Neural progenitor cell (in vitro differentiated cells): ENCODE measurements at regions not wholly inside any gene's neighbourhood (a gene's known extent, or its start where the extent isn't known, plus 50 kb on each side); places are given as distances from the start of the nearest gene placed in this dataset.

ENCODE experiments used
- DNase-seq: peaks from one replicate; pipeline ENCODE4 v3.0.0-alpha.2; 2016; ENCODE audit warnings: low spot score
- H2AFZ ChIP-seq: fragments of 200-600 bp; sonication (generic); replicated peaks from 2 replicates; pipeline ENCODE4 v1.6.1; 2016; ENCODE audit warnings: antibody characterized with exemption
- H3F3A ChIP-seq: fragments of 200-600 bp; sonication (generic); 2 replicates; pipeline ENCODE4 v1.6.1; 2016; ENCODE audit warnings: antibody characterized with exemption, low read depth
- H3K27ac ChIP-seq: fragments of 200-600 bp; sonication (generic); 2 replicates; pipeline ENCODE4 v1.5.1; 2016; ENCODE audit warnings: mild to moderate bottlenecking
- H3K27me3 ChIP-seq: fragments of 200-600 bp; sonication (generic); 2 replicates; pipeline ENCODE4 v1.6.1; 2016; ENCODE audit warnings: mild to moderate bottlenecking, moderate library complexity
- H3K36me3 ChIP-seq: fragments of 200-600 bp; sonication (generic); 2 replicates; pipeline ENCODE4 v1.5.1; 2016
- H3K4me1 ChIP-seq: fragments of 200-600 bp; sonication (generic); 2 replicates; pipeline ENCODE4 v1.6.1; 2016; ENCODE audit warnings: mixed run types
- H3K4me2 ChIP-seq: fragments of 200-600 bp; sonication (generic); 2 replicates; pipeline ENCODE4 v1.6.1; 2016
- H3K4me3 ChIP-seq: fragments of 200-600 bp; sonication (generic); 2 replicates; pipeline ENCODE4 v1.5.1; 2016
- H3K79me2 ChIP-seq: fragments of 200-600 bp; sonication (generic); 2 replicates; pipeline ENCODE4 v1.6.1; 2016; ENCODE audit warnings: low read depth
- H3K9ac ChIP-seq: fragments of 200-600 bp; sonication (generic); 2 replicates; pipeline ENCODE4 v1.6.1; 2016
- H3K9me3 ChIP-seq: fragments of 200-600 bp; sonication (generic); 2 replicates; pipeline ENCODE4 v1.5.1; 2016; ENCODE audit warnings: low read depth
- H4K20me1 ChIP-seq: fragments of 200-600 bp; sonication (generic); 2 replicates; pipeline ENCODE4 v1.6.1; 2016; ENCODE audit warnings: low read depth
- H3K27ac Mint-ChIP-seq: 3 replicates; pipeline ENCODE4 v1.8.0; 2021; ENCODE audit warnings: mixed read lengths
- H3K27me3 Mint-ChIP-seq: 2 replicates; pipeline ENCODE4 v1.8.0; 2022; ENCODE audit warnings: low read depth, mild to moderate bottlenecking, inconsistent platforms, moderate library complexity, mixed read lengths; ENCODE audit not compliant: insufficient read depth
- H3K36me3 Mint-ChIP-seq: 3 replicates; pipeline ENCODE4 v1.8.0; 2021; ENCODE audit warnings: mixed read lengths
- H3K4me1 Mint-ChIP-seq: 3 replicates; pipeline ENCODE4 v1.8.0; 2021; ENCODE audit warnings: mixed read lengths
- H3K4me3 Mint-ChIP-seq: 3 replicates; pipeline ENCODE4 v1.8.0; 2021; ENCODE audit warnings: mild to moderate bottlenecking, moderate library complexity, mixed read lengths
- H3K9me3 Mint-ChIP-seq: 3 replicates; pipeline ENCODE4 v1.8.0; 2020; ENCODE audit warnings: mixed read lengths
- CTCF ChIP-seq: fragments of 200-600 bp; sonication (generic); IDR thresholded peaks from 2 replicates; pipeline ENCODE4 v1.5.1; 2017; ENCODE audit warnings: antibody characterized with exemption, mild to moderate bottlenecking
- EZH2 ChIP-seq: fragments of 200-600 bp; sonication (generic); IDR thresholded peaks from 2 replicates; pipeline ENCODE4 v1.6.1; 2017; ENCODE audit warnings: antibody characterized with exemption, mild to moderate bottlenecking, moderate library complexity
- EZH2phosphoT487 ChIP-seq: fragments of 200-600 bp; sonication (generic); IDR thresholded peaks from 2 replicates; pipeline ENCODE4 v1.6.1; 2017; ENCODE audit warnings: antibody characterized with exemption

GRCh38 chr18:25590456-25590855 lies 238.5 kb upstream of the ZNF521 start:
- H3F3A ChIP-seq: no peaks in the 10 kb centered on the region
- no peaks in the 10 kb centered on the region for H3K79me2 ChIP-seq
- Mint-ChIP-seq H3K36me3 (no peaks in the 10 kb centered on the region), H3K4me3 (no peak overlapping the region), H3K27ac (no peak overlapping the region), H3K27me3 (peaks cover 10% of the 10 kb centered on the region), H3K9me3 (peaks cover 28% of the 10 kb centered on the region), H3K4me1 (peaks cover 5% of the 10 kb centered on the region)
- no peak overlapping the region for H2AFZ ChIP-seq
- H3K4me3 ChIP-seq: no peak overlapping the region
- TF ChIP-seq EZH2: no peak
- no peak for TF ChIP-seq CTCF
- no peak overlapping the region for H3K4me2 ChIP-seq
- no peaks in the 10 kb centered on the region for H3K36me3 ChIP-seq
- no peak for DNase-seq
- no peaks in the 10 kb centered on the region for H3K27me3 ChIP-seq
- H3K9me3 ChIP-seq: peaks cover 6% of the 10 kb centered on the region
- no peak overlapping the region for H3K27ac ChIP-seq
- peaks cover 10% of the 10 kb centered on the region for H3K4me1 ChIP-seq
- no peaks in the 10 kb centered on the region for H4K20me1 ChIP-seq
- H3K9ac ChIP-seq: no peak overlapping the region

GRCh38 chr18:25587545-25587944 lies 235.6 kb upstream of the ZNF521 start:
- Histone ChIP-seq H3K27me3 (no peaks in the 10 kb centered on the region), H3K9ac (no peak overlapping the region), H3F3A (no peaks in the 10 kb centered on the region), H3K36me3 (no peaks in the 10 kb centered on the region), H2AFZ (no peak overlapping the region), H3K4me1 (peaks cover 10% of the 10 kb centered on the region), H3K79me2 (no peaks in the 10 kb centered on the region), H3K9me3 (peaks cover 6% of the 10 kb centered on the region), H3K4me3 (no peak overlapping the region), H4K20me1 (no peaks in the 10 kb centered on the region), H3K4me2 (no peak overlapping the region), H3K27ac (no peak overlapping the region)
- no peak for DNase-seq
- Mint-ChIP-seq H3K4me1 (no peaks in the 10 kb centered on the region), H3K36me3 (no peaks in the 10 kb centered on the region), H3K27me3 (peaks cover 8% of the 10 kb centered on the region), H3K9me3 (peaks cover 34% of the 10 kb centered on the region), H3K27ac (no peak overlapping the region), H3K4me3 (no peak overlapping the region)
- no peak for TF ChIP-seq EZH2
- no peak for TF ChIP-seq EZH2phosphoT487
- no peak for TF ChIP-seq CTCF

GRCh38 chr18:25568986-25569385 lies 217.0 kb upstream of the ZNF521 start:
- H3K4me3 ChIP-seq: no peak overlapping the region
- H3K4me1 Mint-ChIP-seq: peaks cover 13% of the 10 kb centered on the region
- H3K9me3 ChIP-seq: no peaks in the 10 kb centered on the region
- no peaks in the 10 kb centered on the region for H3K36me3 ChIP-seq
- H3K4me3 Mint-ChIP-seq: no peak overlapping the region
- no peak overlapping the region for H3K27ac Mint-ChIP-seq
- H3K79me2 ChIP-seq: no peaks in the 10 kb centered on the region
- H3K27me3 ChIP-seq: no peaks in the 10 kb centered on the region
- H3K27me3 Mint-ChIP-seq: peaks cover 2% of the 10 kb centered on the region
- no peak for TF ChIP-seq CTCF
- TF ChIP-seq EZH2: no peak
- no peak for TF ChIP-seq EZH2phosphoT487
- H3K27ac ChIP-seq: no peak overlapping the region
- no peaks in the 10 kb centered on the region for H3F3A ChIP-seq
- no peak overlapping the region for H3K9ac ChIP-seq
- no peak for DNase-seq
- H2AFZ ChIP-seq: no peak overlapping the region
- H3K4me2 ChIP-seq: no peak overlapping the region
- H4K20me1 ChIP-seq: no peaks in the 10 kb centered on the region
- H3K36me3 Mint-ChIP-seq: peaks cover 2% of the 10 kb centered on the region
- peaks cover under 1% of the 10 kb centered on the region for H3K4me1 ChIP-seq
- H3K9me3 Mint-ChIP-seq: peaks cover 23% of the 10 kb centered on the region
